Esophagus (tissue), 2 donors: ENCODE measurements at regions not wholly inside any gene's neighbourhood (a gene's known extent, or its start where the extent isn't known, plus 50 kb on each side); places are given as distances from the start of the nearest gene placed in this dataset.

Experiments used
- H3K27ac ChIP-seq, 2 donors: one replicate each; pipeline ENCODE4 v1.5.1; 2013; ENCODE audit warnings: low read depth in 2 of 2, mild to moderate bottlenecking in 2 of 2, inconsistent platforms in 1 of 2, low read length in 1 of 2, moderate library complexity in 1 of 2
- H3K27me3 ChIP-seq, 2 donors: one replicate each; pipeline ENCODE4 v1.6.1; 2013; ENCODE audit warnings: low read length in 2 of 2, control low read depth in 1 of 2, mild to moderate bottlenecking in 1 of 2; ENCODE audit not compliant: insufficient read depth in 2 of 2, control insufficient read depth in 1 of 2
- H3K36me3 ChIP-seq, 2 donors: one replicate each; pipeline ENCODE4 v1.6.1; 2013; ENCODE audit warnings: low read length in 1 of 2; ENCODE audit not compliant: control insufficient read depth in 2 of 2, insufficient read depth in 2 of 2
- H3K4me1 ChIP-seq, 2 donors: one replicate each; pipeline ENCODE4 v1.6.1; 2013; ENCODE audit warnings: low read length in 1 of 2; ENCODE audit not compliant: control insufficient read depth in 2 of 2, insufficient read depth in 2 of 2
- H3K4me3 ChIP-seq, 2 donors: one replicate each; pipeline ENCODE4 v1.5.1; 2013; ENCODE audit warnings: low read length in 2 of 2, mild to moderate bottlenecking in 2 of 2, low read depth in 1 of 2, moderate library complexity in 1 of 2
- H3K9me3 ChIP-seq, 2 donors: one replicate each; pipeline ENCODE4 v1.6.1; 2013; ENCODE audit warnings: mild to moderate bottlenecking in 2 of 2, low read depth in 1 of 2, low read length in 1 of 2, moderate library complexity in 1 of 2; ENCODE audit not compliant: control insufficient read depth in 2 of 2, insufficient read depth in 1 of 2
- WGBS, 2 donors: extraction: QIAGEN DNeasy Blood & Tissue Kit; methylation state at CpG; one replicate each; pipeline ENCODE4 v1.1.7; 2013; 5-methylcytosine and 5-hydroxymethylcytosine counted together
- donor health status: healthy with polysubstance abuse.
- donor health status: Bipolar disorder and iron deficiency.

- Histone ChIP-seq H3K4me3 (no peak overlapping the region), H3K27me3 (no peaks in the 10 kb centered on the region), H3K9me3 (no peaks in the 10 kb centered on the region), H3K27ac (no peak overlapping the region), H3K4me1 (no peaks in the 10 kb centered on the region), H3K36me3 (no peaks in the 10 kb centered on the region)
- WGBS, 2 donors: 77 to 79% methylated on average over 1 of the region's 1 CpG
Measured at GRCh38 chr10:52469970-52470705, 156.1 kb downstream of the DKK1 start.

GRCh38 chr10:52472406-52473146 is 158.5 kb downstream of the DKK1 start:
- H3K4me3 ChIP-seq: no peak overlapping the region
- H3K4me1 ChIP-seq: no peaks in the 10 kb centered on the region
- 58 to 62% methylated on average over 5 of the region's 5 CpGs for WGBS, 2 donors
- H3K9me3 ChIP-seq: no peaks in the 10 kb centered on the region
- no peaks in the 10 kb centered on the region for H3K27me3 ChIP-seq
- H3K27ac ChIP-seq: no peak overlapping the region
- H3K36me3 ChIP-seq: no peaks in the 10 kb centered on the region

- no peak overlapping the region for H3K4me3 ChIP-seq
- 64 to 66% methylated on average over 2 of the region's 2 CpGs for WGBS, 2 donors
- H3K9me3 ChIP-seq: no peaks in the 10 kb centered on the region
- no peaks in the 10 kb centered on the region for H3K36me3 ChIP-seq
- H3K4me1 ChIP-seq: no peaks in the 10 kb centered on the region
- no peak overlapping the region for H3K27ac ChIP-seq
- no peaks in the 10 kb centered on the region for H3K27me3 ChIP-seq
Measured at GRCh38 chr10:52474265-52474664, 160.2 kb downstream of the DKK1 start.

GRCh38 chr10:52477305-52477704 is 163.2 kb downstream of the DKK1 start:
- Histone ChIP-seq H3K27me3 (no peaks in the 10 kb centered on the region), H3K9me3 (no peaks in the 10 kb centered on the region), H3K4me3 (no peak overlapping the region), H3K27ac (no peak overlapping the region), H3K4me1 (no peaks in the 10 kb centered on the region), H3K36me3 (no peaks in the 10 kb centered on the region)
- WGBS, 2 donors: 67 to 76% methylated on average over 4 of the region's 4 CpGs

GRCh38 chr10:52479567-52479966 is 165.5 kb downstream of the DKK1 start:
- no peaks in the 10 kb centered on the region for H3K4me1 ChIP-seq
- no peaks in the 10 kb centered on the region for H3K27me3 ChIP-seq
- no peak overlapping the region for H3K27ac ChIP-seq
- 62 to 67% methylated on average over 3 of the region's 3 CpGs for WGBS, 2 donors
- no peaks in the 10 kb centered on the region for H3K36me3 ChIP-seq
- H3K4me3 ChIP-seq: no peak overlapping the region
- no peaks in the 10 kb centered on the region for H3K9me3 ChIP-seq

GRCh38 chr10:52481986-52482555 is 168.0 kb downstream of the DKK1 start:
- Histone ChIP-seq H3K27me3 (no peaks in the 10 kb centered on the region), H3K36me3 (no peaks in the 10 kb centered on the region), H3K4me3 (no peak overlapping the region), H3K9me3 (no peaks in the 10 kb centered on the region), H3K27ac (no peak overlapping the region), H3K4me1 (no peaks in the 10 kb centered on the region)
- 88% methylated on average over 7 of the region's 7 CpGs for WGBS, 2 donors

GRCh38 chr10:52483587-52483986 is 169.5 kb downstream of the DKK1 start:
- Histone ChIP-seq H3K4me3 (no peak overlapping the region), H3K9me3 (no peaks in the 10 kb centered on the region), H3K27me3 (no peaks in the 10 kb centered on the region), H3K36me3 (no peaks in the 10 kb centered on the region), H3K4me1 (no peaks in the 10 kb centered on the region), H3K27ac (no peak overlapping the region)
- 70 to 80% methylated on average over 3 of the region's 3 CpGs for WGBS, 2 donors

- no peak overlapping the region for H3K27ac ChIP-seq
- 76 to 81% methylated on average over 3 of the region's 3 CpGs for WGBS, 2 donors
- no peaks in the 10 kb centered on the region for H3K4me1 ChIP-seq
- no peaks in the 10 kb centered on the region for H3K27me3 ChIP-seq
- H3K4me3 ChIP-seq: no peak overlapping the region
- H3K9me3 ChIP-seq: no peaks in the 10 kb centered on the region
- H3K36me3 ChIP-seq: no peaks in the 10 kb centered on the region
Measured at GRCh38 chr10:52484206-52485065, 170.4 kb downstream of the DKK1 start.

- H3K27ac ChIP-seq: no peak overlapping the region
- WGBS, 2 donors: 55 to 66% methylated on average over 1 of the region's 1 CpG
Measured at GRCh38 chr10:52485462-52485861, 171.4 kb downstream of the DKK1 start.

More at GRCh38 chr10:52485462-52485861, 171.4 kb downstream of the DKK1 start:
- Histone ChIP-seq H3K4me1 (no peaks in the 10 kb centered on the region), H3K4me3 (no peak overlapping the region), H3K27me3 (no peaks in the 10 kb centered on the region), H3K9me3 (no peaks in the 10 kb centered on the region), H3K36me3 (no peaks in the 10 kb centered on the region)
